Bronchial epithelial cell (primary cell): ENCODE measurements at regions not wholly inside any gene's neighbourhood (a gene's known extent, or its start where the extent isn't known, plus 50 kb on each side); places are given as distances from the start of the nearest gene placed in this dataset.

ENCODE experiments used
- DNase-seq: peaks from one replicate; pipeline ENCODE4 v3.0.0-alpha.2; 2010; ENCODE audit warnings: low read depth
- FAIRE-seq: peaks from 2 replicates; lab custom pipeline; 2011; peaks lifted over from hg19 to GRCh38; lab: Jason Lieb, UNC
- H3K27me3 ChIP-seq: 2 replicates; pipeline ENCODE4 v1.5.1; 2011; ENCODE audit warnings: low read length; ENCODE audit not compliant: control insufficient read depth, insufficient read depth
- H3K36me3 ChIP-seq: 2 replicates; pipeline ENCODE4 v1.5.1; 2011; ENCODE audit warnings: low read length; ENCODE audit not compliant: control insufficient read depth, insufficient read depth
- H3K4me3 ChIP-seq: 2 replicates; pipeline ENCODE4 v1.5.1; 2011; ENCODE audit warnings: mild to moderate bottlenecking, low read depth, low read length, control low read depth
- CTCF ChIP-seq: IDR thresholded peaks from 2 replicates; pipeline ENCODE4 v1.5.1; 2011; ENCODE audit warnings: mild to moderate bottlenecking, moderate library complexity, low read length, control low read depth, inconsistent platforms; ENCODE audit not compliant: insufficient read depth, severe bottlenecking

- Histone ChIP-seq H3K4me3 (no peak overlapping the region), H3K36me3 (no peaks in the 10 kb centered on the region), H3K27me3 (no peaks in the 10 kb centered on the region)
- FAIRE-seq (no peak), DNase-seq (no peak)
- no peak for TF ChIP-seq CTCF
Measured at GRCh38 chr4:114223580-114223979, 244.1 kb upstream of the ARSJ start.

GRCh38 chr4:114225436-114225835 is 246.0 kb upstream of the ARSJ start:
- Histone ChIP-seq H3K27me3 (no peaks in the 10 kb centered on the region), H3K4me3 (no peak overlapping the region), H3K36me3 (no peaks in the 10 kb centered on the region)
- FAIRE-seq (no peak), DNase-seq (no peak)
- no peak for TF ChIP-seq CTCF

GRCh38 chr4:114226179-114226578 is 246.7 kb upstream of the ARSJ start:
- TF ChIP-seq CTCF: no peak
- H3K27me3 ChIP-seq: no peaks in the 10 kb centered on the region
- DNase-seq (no peak), FAIRE-seq (no peak)
- no peaks in the 10 kb centered on the region for H3K36me3 ChIP-seq
- H3K4me3 ChIP-seq: no peak overlapping the region

- no peak for TF ChIP-seq CTCF
- Histone ChIP-seq H3K36me3 (no peaks in the 10 kb centered on the region), H3K27me3 (no peaks in the 10 kb centered on the region), H3K4me3 (no peak overlapping the region)
- no peak for FAIRE-seq
- no peak for DNase-seq
Measured at GRCh38 chr4:114226968-114227760, 247.7 kb upstream of the ARSJ start.

GRCh38 chr4:114229706-114230105 is 250.3 kb upstream of the ARSJ start:
- Histone ChIP-seq H3K36me3 (no peaks in the 10 kb centered on the region), H3K27me3 (no peaks in the 10 kb centered on the region), H3K4me3 (no peak overlapping the region)
- no peak for FAIRE-seq
- no peak for DNase-seq
- no peak for TF ChIP-seq CTCF

- H3K27me3 ChIP-seq: no peaks in the 10 kb centered on the region
- no peak for TF ChIP-seq CTCF
- no peak for FAIRE-seq
Measured at GRCh38 chr4:114236171-114236769, 256.8 kb upstream of the ARSJ start.

More at GRCh38 chr4:114236171-114236769, 256.8 kb upstream of the ARSJ start:
- DNase-seq: no peak
- Histone ChIP-seq H3K4me3 (no peak overlapping the region), H3K36me3 (no peaks in the 10 kb centered on the region)
